UCSD-AML1 (cell line): ENCODE measurements at regions not wholly inside any gene's neighbourhood (a gene's known extent, or its start where the extent isn't known, plus 50 kb on each side); places are given as distances from the start of the nearest gene placed in this dataset.

Experiments used
- DNase-seq: peaks from one replicate; lab custom pipeline; 2025; ENCODE audit not compliant: unreplicated experiment; lab: John Stamatoyannopoulos, UW

DNA sequence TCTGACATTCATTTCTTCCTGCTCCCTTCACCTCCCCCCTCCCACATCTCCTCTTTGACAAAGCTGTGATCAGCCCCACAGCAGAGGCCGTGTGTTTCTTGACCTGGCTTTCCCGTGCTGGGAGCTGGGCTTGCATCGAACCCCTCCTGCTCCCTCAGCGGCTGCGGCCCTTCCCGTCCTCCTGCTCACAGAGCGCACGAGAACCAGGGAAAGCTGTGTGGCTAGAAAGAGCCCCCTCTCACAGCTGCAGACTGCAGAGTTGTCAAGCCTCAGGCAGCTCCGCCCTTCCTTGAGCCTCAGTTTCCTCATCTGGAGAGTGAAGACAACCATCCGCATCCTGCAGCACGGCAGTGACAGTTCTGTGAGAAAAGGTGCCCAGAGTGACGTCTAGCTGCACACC, 65.7 kb upstream of the GLI2 start:
- DNase-seq = no peak

DNA sequence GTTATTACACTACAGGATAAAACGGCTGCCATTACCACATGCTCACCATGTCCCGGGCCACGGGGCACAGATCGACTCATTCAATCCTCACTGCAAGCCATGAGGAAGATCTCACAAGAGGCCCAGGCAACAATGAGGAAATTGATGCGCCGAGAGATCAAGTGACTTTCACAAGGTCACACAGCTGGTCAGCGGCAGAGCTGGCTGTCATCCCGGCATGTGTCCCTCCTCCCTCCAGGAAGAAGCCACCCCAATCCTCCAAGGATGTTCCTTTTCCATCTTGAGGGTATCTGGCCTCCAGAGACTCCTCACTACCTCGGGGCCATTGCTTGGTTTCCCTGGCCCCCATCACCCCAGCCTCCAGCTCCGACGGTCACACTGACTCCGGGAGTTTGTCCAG, 65.3 kb upstream of the GLI2 start:
- no peak for DNase-seq

DNA sequence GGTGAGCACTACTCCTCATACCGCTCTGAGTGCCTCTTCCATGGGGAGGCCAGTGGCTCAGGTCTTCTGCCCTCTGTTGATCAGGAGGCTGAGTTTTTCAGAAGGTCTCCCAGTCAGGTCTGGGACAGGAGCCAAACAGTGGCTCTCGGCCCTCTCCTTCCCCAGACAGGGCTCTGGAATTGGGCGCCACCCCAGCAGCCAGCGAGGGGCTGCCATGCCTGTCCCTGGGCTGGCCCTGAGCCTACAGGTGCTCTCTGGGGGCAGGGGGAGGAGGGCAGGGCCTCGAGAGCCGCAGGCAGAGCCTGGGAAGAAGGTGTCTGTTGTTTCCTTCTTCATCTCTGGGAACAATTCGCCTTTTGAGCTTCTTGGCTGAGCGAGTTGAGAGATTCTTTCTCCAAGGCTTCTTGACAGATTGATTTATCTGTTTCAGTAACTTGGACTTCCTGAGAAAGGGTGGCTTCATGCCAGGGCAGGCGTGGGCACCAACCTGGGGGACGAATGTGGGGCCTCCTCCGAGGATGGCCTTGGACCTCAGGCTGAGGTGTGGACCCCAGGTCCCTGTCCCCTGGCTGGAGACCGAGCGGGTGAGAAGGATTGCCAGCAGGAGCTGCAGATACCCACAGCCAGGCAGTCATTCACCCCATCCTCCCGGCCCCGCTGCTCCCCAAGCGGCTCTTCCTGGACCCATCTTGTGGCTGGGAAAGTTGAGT, 64.7 kb upstream of the GLI2 start:
- no peak for DNase-seq

DNA sequence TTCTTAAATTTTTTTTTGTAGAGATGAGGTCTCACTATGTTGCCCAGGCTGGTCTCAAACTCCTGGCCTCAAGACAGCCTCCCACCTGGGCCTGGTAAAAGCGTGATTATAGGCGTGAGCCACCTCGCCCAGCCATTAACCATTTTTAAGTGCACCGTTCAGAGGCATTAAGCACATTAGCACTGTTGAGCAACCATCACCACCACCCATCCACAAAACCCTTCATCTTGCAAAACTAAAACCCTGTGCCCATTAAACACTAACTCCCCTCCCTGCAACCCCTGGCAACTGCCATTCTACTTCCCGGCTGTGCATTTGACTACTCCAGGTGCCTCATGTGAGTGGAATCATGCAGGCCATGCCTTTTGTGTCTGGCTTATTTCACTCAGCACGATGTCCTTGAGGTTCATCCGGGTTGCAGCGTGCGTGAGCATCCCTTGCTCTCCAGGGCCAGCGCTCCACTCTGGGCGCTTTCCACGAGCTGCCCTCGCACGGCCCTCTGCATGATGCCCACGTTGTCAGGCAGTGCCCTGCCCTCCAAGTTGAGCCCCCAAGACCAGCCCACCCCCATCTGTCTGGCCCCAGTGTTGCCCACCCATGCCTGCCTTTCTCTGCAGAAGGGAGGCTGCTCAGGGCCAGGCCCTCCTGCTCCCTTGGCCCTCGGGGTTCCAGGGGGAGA, 63.0 kb upstream of the GLI2 start:
- DNase-seq = no peak

DNA sequence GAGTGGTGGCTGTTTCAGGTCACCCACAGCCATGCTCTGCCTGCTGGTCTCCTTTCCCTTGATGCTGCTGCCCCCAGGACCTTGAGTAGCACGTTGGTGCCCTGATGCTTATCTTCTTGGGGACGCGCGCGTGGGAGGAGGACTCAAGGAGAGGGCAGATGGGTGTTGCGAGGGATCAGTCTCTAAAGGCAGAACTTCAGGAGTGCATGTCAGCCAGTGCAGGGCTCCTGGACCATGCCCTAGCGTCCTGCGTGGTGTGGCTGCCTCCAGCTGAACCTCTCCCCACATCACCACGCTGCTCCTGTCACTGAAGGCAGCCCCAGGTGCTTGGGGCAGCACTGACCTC, 62.5 kb upstream of the GLI2 start:
- no peak for DNase-seq

DNA sequence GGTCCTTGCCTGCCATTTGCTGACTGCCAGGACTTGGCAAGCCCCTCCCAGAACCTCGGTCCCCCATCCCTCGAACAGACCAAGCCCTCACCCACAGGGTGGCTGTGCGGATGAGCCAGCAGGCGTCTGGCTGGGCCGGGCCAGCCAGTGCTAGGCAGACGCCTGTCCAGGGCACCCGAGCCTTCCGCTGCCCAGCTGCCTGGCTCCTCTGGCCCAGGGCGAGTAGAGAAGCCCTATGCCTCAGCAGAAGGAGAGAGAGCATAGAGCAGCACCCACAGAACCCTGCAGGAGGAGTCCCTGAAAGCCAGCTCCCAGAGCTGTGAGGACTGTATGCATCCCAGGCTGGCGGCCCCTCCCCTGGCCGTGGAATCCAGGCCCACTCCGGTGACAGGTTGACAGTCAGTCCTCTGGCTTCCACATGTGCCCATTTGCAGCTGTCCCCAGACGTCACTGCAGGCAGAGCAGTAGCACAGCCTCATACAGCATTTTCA, 62.1 kb upstream of the GLI2 start:
- no peak for DNase-seq

DNA sequence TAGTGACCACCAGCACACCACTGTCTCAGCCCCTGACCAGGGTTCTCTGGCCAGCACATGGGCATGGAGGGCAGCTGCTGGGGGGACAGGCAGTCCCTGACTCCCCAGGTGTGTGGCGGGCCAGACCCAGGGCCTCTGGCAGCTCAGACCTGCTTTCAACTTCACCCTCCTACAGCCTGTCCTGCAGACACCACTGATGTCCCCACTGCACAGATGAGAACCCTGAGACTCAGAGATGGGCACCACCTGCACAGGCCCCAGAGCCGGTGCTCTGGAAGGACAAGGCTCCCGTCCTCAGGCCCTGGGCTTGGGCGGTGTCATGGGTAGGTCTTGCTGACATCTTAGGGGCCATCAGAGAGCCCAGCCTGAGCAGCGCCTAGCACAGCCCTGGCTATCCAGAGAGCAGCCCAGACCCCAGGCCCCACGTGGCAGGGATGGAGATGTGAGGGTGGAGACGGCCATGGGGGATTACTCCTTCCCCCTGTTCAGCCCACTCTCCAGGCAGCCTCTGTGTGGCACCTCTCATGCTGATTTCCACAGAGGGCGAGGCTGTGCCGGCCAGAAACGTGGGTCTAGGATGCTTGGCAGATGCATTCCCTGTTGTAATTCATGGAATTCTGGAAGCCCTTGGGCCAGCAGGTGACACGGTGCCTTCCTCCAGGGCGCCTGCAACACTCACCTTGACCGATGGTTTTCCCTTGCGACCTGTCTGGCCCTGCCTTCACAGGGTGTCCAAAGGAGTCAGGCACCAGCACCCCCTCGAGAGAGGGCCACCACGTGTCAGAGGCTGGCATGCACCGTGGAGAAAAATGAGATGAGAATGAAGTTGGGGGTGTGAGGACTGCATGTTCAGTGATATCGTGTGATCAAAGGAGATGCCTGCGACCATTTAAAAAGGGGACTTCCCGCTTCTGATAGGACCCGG, 61.2 kb upstream of the GLI2 start:
- DNase-seq = no peak

DNA sequence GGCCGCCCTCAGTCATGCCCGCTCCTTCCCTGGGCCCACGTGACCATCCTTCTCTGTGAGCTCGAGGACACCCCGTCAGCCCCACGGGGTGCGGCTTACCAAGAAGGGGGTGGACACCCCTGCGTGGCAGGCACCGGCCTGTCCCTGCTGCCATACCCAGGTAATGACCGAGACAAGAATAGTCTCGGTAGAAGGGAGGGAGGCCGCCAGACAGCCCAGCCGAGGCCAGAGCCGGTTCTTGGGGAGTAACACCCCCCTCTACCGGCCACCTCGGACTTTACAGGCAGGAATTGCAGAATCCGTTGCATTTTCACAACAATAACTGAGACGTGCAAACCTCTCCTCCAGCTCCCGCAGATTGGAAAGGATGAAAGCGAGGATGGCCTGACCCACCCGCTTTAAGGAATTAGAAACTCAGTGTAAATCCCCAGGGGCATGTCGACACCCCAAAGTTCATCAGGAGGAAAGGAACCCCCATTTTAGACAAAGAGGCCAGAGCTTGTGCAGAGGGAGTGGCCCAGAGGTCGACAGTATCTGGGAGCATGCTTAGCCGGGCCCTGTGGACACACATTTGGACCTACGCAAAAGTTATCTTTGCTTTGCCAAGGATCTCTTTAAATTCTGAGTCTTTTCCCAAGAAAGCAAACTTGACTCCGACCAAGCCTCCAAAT, 60.1 kb upstream of the GLI2 start:
- DNase-seq = peak; percentile 65

DNA sequence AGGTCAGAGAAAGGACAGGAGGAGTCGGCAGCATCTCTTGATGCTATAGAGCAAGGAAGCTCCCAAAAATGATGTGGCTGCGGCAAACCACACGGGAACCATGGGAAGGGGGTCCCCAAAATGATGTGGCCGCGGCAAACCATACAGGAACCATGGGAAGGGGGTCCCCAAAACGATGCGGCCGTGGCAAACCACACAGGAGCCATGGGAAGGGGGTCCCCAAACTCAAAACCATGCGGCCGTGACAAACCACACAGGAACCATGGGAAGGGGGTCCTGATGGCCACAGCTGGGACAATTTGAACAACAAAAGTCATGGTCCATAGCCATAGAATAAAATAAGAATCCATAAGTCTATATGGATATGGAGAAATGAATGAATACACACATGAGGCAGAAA, 58.4 kb upstream of the GLI2 start:
- no peak for DNase-seq

DNA sequence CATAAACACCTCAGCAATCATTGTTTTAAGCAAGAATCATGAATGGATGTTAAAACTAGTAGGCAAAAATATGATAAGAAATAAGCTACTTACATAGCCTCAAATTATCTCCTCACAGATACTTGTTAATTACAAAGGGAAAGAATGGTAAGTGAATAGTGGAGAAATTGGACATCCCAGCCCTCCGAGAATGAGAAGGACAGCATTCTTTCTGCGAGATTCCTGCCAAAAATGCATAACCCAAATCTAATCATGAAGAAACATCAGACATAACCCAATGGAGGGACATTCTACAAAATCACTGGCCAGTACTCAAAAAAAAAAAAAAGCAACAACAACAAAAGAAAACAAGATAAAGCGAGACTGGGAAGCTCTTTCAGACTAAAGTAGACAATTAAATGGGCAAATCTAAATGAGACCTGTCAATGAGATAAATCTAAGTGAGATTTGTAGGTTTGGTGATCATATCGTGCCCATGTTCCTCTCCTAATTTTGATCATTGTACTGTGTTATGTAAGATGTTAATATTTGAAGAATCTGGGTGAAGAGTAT, 57.9 kb upstream of the GLI2 start:
- DNase-seq = no peak

DNA sequence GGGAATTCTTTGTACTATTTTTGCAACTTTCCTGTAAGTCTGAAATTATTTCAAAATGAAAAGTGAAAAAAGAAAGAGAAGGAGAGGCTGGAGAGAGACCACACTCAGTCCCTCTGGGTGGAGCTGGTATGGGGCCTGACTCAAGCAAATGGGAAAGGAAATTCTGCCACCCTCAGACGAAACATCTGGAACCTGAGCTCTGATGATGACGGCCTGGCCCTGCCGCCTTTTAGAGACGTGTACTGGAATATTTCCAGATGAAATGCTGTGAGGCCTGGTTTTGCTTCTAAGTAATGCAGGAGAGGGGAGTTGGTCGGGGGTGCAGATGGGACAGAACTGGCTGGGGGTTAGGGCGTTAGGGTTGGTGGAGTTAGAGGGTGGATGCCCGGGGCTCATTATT, 57.4 kb upstream of the GLI2 start:
- DNase-seq = no peak

DNA sequence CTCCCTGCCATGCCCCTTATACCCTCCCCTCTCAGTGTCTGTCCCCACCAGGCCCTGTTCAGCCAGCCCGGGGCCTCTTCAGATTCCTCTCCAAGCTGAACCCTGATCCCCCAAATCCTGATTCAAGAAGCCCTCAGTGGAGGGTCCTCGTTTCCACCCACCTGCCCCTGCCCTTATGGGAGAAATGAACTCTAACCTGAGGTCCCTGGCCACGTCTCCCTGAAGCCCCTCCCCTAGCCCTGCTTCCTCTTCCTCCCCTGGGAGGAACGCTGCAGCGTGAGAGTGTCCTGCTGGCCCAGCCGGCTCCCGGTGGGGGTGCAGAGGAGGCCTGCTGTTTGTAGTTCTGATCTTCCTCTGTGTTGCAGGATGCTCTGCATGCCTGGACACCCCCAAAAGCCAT, 56.7 kb upstream of the GLI2 start:
- no peak for DNase-seq

DNA sequence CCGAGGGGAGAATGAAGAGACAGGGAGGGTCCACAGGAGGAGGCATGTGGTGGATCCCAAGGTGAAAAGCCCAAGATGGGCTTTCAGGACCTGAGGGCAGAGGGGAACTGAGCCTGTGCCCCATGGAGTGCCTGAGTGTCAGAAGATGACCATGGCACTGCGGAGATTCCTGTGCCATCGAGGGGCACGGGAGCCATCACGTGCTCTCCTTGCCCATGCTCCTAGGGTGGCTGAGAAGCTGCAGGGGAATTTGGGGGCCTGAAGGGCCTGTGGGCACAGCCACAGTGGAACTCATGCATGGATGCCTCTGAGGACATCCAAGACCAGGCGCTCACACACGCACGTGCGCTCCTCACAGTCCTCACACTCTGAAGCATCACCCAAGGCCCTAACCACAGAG, 56.1 kb upstream of the GLI2 start:
- no peak for DNase-seq

DNA sequence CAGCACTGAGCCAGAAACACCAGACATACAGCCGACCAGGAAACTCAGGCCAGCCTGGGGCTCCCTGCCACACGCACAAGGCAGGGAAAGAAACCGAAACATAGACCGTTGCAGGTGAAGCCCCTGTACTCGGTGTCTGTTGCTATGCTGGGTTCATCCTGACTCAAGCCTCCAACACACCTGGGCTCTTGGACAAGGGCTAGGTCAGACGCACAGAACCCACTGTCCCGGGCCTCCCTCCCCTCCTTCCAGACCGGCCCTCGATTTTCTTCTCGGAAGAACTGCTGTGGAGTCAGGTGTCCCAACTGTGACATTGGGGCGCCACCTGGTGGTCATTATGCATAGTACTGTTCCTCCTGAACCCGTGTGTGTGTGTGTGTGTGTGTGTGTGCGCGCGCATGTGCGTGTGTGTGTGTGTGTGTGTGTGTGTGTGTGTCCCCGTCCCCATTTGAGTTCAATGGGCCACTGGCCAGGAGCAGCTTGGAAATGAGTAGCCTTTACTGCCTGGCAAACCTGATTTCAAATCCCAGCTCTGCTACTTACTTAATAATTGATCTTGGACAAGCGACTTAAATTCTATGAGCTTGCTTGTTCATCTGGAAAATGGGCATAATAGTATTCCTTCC, 55.4 kb upstream of the GLI2 start:
- peak; percentile 76 for DNase-seq

DNA sequence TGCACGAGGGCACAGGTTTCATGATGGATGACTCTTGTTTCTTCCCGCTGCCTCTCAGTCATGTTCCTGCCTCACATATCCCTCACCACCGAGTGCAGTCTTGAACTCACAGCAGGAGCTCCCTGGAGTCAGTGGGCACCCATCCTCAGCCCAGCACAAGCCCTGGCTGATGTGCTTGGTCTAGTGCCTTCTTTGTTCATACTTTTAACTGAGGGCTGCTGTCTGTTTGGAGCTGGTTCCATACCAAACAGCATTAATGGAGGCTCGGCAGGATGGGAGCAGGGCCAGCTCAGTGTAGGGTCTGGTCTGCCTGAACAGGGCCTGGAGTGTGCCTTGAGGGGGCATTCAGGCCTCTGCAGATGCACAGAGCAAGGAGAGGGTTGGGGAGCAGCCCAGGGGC, 54.5 kb upstream of the GLI2 start:
- DNase-seq = no peak

DNA sequence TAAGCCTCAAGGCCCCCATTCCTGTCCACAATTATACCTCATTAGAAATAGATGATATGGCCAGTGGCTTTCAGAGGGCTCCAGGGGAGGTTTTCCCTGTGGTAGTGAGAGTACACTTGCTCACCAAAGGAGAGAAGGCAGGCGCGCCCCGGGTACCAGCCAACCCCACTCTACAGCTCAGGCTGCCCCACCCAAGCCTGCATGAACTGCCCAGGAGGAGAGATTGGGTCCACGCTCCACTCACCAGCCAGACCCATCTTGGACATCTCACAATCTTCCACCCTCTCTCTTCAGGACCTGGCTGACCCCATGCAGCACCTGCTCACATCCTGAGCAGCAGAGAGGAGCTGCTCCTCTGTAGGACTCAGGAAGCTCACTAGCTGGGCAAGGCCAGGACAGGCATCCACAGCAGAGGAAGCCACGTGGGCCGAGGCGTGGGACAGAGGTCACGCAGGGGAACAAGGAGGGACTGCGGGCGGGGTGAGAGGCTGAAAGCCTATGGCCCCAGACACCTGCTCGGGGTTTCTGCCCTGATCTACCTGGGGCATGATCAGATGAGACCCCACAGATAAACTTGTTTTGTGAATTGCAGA, 53.9 kb upstream of the GLI2 start:
- DNase-seq = no peak

DNA sequence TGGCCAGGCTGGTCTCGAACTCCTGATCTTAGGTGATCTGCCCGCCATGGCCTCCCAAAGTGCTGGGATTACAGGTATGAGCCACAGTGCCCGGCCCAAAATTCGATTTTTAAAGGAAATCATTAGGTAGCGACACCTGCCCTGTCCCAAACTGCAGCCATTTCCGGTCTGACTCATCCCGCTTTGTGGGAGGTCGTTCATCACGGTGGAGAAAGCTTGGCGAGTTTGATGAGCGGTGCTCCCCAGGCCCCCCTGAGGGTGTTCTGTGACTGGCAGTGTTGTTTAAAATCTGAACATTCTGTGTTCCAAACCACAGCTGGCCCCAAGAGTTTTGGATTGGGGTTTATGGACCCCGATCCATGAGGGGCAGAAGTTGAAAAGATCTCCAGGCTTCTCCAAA, 53.0 kb upstream of the GLI2 start:
- no peak for DNase-seq

DNA sequence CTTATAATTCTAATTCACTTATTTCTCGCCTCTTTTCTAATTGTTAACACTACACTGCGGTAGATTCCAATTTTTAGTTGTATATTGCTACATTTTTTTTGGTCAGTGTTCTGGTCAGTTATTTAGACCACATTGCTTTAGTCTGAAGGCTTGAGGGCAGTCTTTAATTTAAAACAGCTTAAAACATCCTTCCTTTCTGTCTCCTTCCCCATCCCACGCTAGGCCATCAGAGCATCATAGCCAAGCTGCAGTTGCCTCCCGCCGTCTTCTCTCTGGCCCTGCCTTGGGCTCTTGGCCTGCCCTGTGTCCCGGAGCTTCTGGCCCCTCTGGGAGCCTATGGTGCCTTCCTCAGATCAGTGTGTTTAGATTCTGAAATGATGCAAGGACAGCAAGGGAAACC, 52.6 kb upstream of the GLI2 start:
- DNase-seq = no peak

DNA sequence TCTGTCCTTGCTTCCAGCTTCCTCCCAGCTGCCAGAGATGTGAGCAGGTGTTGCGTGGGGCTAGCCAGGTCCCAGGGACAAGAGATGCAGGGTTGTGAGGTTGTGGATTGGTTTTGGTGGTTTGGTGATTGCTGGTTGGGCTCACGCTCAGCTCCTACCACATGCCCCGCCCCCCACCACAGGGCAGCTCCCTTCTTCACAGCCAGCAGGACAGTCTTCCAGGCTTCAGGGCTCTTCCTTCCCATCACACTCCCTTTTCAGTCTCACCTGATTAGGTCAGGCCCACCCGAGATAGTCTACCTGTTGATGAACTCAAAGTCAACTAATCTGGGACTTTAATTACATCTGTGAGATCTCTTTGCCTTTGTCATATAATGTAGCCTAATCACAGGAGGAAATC, 52.0 kb upstream of the GLI2 start:
- no peak for DNase-seq
